GM12892 (cell line): ENCODE measurements at regions not wholly inside any gene's neighbourhood (a gene's known extent, or its start where the extent isn't known, plus 50 kb on each side); places are given as distances from the start of the nearest gene placed in this dataset.

Source experiments
- POLR2AphosphoS5 ChIP-seq: IDR thresholded peaks from 2 replicates; pipeline ENCODE4 v1.6.1; 2011; ENCODE audit warnings: low read depth, low read length, control low read depth
- TAF1 ChIP-seq: IDR thresholded peaks from 2 replicates; pipeline ENCODE4 v1.6.1; 2011; ENCODE audit warnings: low read depth, mild to moderate bottlenecking, control low read depth, low read length, borderline replicate concordance

DNA sequence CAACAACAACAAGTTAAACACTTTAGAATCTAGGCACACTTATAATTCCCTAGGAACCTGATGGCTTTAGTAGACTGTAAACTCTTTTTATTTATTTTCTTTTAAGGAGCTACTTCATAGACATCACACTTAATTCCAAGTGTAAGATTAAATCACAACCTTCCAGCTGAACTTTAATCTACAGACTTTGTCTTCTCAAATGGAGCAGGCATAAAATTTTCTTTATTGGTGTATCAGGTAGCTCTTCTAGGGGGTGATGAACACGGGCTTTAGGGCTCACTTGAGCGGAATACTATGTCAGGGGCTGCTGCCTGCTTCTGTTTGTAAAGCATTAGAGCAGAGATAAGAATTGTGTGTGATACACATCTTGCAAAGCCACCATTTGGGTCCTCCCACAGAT is 525.8 kb upstream of the FAT3 start:
- TF ChIP-seq TAF1 (no peak), POLR2AphosphoS5 (no peak)
